Esophagus squamous epithelium (tissue), 5 donors: ENCODE measurements at regions not wholly inside any gene's neighbourhood (a gene's known extent, or its start where the extent isn't known, plus 50 kb on each side); places are given as distances from the start of the nearest gene placed in this dataset.

Source experiments
- DNase-seq: peaks from one replicate; lab custom pipeline; 2025; lab: John Stamatoyannopoulos, UW
- H3K27ac ChIP-seq, 4 donors: fragments of 200-600 bp; sonication (generic); one replicate each; pipeline ENCODE4 v1.5.1; 2016 to 2019; ENCODE audit warnings: mild to moderate bottlenecking in 1 of 4
- H3K27me3 ChIP-seq, 4 donors: fragments of 200-600 bp; sonication (generic); 1 replicate in 3 of 4; 2 replicates in 1 of 4; pipeline versions ENCODE4 v1.5.1 to v1.6.0; 2017 to 2021; ENCODE audit warnings: antibody characterized with exemption in 1 of 4
- H3K36me3 ChIP-seq, 3 donors: fragments of 200-600 bp; sonication (generic); one replicate each; pipeline ENCODE4 v1.5.1; 2016 to 2019
- H3K4me1 ChIP-seq, 3 donors: fragments of 200-600 bp; sonication (generic); one replicate each; pipeline ENCODE4 v1.5.1; 2017 to 2019
- H3K4me3 ChIP-seq, 4 donors: fragments of 200-600 bp; sonication (generic); 1 replicate in 3 of 4; 2 replicates in 1 of 4; pipeline ENCODE4 v1.5.1; 2016 to 2019; ENCODE audit warnings: mild to moderate bottlenecking in 2 of 4, moderate library complexity in 1 of 4
- H3K9me3 ChIP-seq, 3 donors: fragments of 200-600 bp; sonication (generic); one replicate each; pipeline ENCODE4 v1.5.1; 2016 to 2019
- POLR2A ChIP-seq, 4 donors: fragments of 450-650 bp; IDR thresholded peaks; one replicate each; pipeline ENCODE4 v1.6.1; 2017; ENCODE audit warnings: antibody characterized with exemption in 4 of 4, mild to moderate bottlenecking in 4 of 4, moderate library complexity in 3 of 4
- WGBS, 2 donors: methylation state at CpG; one replicate each; pipeline ENCODE4 v1.1.5; 2018; 5-methylcytosine and 5-hydroxymethylcytosine counted together
- intact Hi-C: fragments of 100-400 bp; cut with DNase I; formaldehyde crosslinking; loops from one replicate; pipeline ENCODE4 v1.15.0; 2022
- TF ChIP-seq, protein P1 (sequence below), 6 experiments: fragments of 450-650 bp in 4 of 6; fragments of 200-600 bp in 2 of 6; sonication (generic) in 2 of 6; IDR thresholded peaks; one replicate each; pipeline ENCODE4 v1.5.1; 2016 to 2019; ENCODE audit warnings: antibody characterized with exemption in 6 of 6, mild to moderate bottlenecking in 4 of 6, moderate library complexity in 4 of 6
- donor health status: DM: yes; HTN: yes; CAD: no.

DNA sequence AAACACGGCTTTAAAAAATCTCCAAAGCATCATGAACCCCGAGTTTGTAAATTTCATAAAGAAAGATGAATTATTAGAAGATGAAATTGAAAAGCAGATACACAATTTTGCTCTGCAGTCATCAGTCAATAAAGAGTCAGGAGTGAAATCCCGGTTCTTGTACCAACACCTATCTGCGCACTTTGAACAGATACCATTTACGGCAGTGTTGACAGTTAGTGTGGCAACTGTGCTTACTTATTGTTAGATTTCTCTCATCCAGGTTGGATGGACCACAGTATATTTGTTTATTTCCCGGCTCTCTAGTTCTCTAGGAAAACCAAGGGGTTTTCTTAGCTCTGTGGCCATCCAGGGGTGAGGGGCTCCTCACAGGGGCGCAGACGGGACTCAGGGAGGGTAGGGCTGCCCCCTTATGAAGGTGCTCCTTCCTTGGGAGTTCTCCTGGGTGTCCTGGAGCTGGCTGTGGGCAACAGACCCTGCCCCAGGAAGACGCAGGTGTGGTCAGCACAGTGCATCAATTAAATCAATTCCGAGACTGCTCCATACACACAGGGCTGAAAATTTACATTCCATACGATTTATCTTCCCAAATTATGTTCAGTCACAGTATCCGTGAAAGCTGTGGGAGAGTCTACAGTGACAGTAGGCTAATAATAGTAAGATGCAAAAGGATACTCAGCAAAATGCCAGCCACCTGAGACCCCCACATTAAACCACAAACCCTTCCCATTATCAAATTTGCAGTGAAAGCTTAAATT is 107.0 kb upstream of the C1QTNF9B start:
- no peak for TF ChIP-seq POLR2A (IDR thresholded peaks at IDR 0.05)
- TF ChIP-seq, protein P1, sequence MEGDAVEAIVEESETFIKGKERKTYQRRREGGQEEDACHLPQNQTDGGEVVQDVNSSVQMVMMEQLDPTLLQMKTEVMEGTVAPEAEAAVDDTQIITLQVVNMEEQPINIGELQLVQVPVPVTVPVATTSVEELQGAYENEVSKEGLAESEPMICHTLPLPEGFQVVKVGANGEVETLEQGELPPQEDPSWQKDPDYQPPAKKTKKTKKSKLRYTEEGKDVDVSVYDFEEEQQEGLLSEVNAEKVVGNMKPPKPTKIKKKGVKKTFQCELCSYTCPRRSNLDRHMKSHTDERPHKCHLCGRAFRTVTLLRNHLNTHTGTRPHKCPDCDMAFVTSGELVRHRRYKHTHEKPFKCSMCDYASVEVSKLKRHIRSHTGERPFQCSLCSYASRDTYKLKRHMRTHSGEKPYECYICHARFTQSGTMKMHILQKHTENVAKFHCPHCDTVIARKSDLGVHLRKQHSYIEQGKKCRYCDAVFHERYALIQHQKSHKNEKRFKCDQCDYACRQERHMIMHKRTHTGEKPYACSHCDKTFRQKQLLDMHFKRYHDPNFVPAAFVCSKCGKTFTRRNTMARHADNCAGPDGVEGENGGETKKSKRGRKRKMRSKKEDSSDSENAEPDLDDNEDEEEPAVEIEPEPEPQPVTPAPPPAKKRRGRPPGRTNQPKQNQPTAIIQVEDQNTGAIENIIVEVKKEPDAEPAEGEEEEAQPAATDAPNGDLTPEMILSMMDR (IDR thresholded peaks at IDR 0.05), result no peak
- Histone ChIP-seq H3K4me1 (no peaks in the 10 kb centered on the region), H3K36me3 (no peaks in the 10 kb centered on the region), H3K4me3 (no peak overlapping the region), H3K27ac (no peak overlapping the region), H3K9me3 (no peaks in the 10 kb centered on the region), H3K27me3 (no peaks in the 10 kb centered on the region)
- intact Hi-C loops, result no loop called here
- WGBS, 2 donors, result 81 to 89% methylated on average over 9 to 11 of the region's 12 CpGs
- DNase-seq, result no peak

- 65 to 76% methylated on average over 3 of the region's 3 CpGs for WGBS, 2 donors
- Histone ChIP-seq H3K4me1 (no peaks in the 10 kb centered on the region), H3K36me3 (no peaks in the 10 kb centered on the region), H3K4me3 (no peak overlapping the region), H3K27me3 (no peaks in the 10 kb centered on the region), H3K27ac (no peak overlapping the region), H3K9me3 (no peaks in the 10 kb centered on the region)
- intact Hi-C loops, result no loop called here
- DNase-seq, result no peak
- TF ChIP-seq POLR2A (IDR thresholded peaks at IDR 0.05), result no peak
- TF ChIP-seq, protein P1 (IDR thresholded peaks at IDR 0.05), result no peak
Measured at GRCh38 chr13:24004971-24005370, 107.7 kb upstream of the C1QTNF9B start.

- TF ChIP-seq POLR2A (IDR thresholded peaks at IDR 0.05), result no peak
- TF ChIP-seq, protein P1 (IDR thresholded peaks at IDR 0.05), result no peak
- 51 to 54% methylated on average over 4 of the region's 4 CpGs for WGBS, 2 donors
Measured at GRCh38 chr13:24005755-24006281, 108.5 kb upstream of the C1QTNF9B start.

GRCh38 chr13:24006520-24007248 is 109.4 kb upstream of the C1QTNF9B start:
- intact Hi-C loops, result no loop called here
- H3K27ac ChIP-seq, result no peak overlapping the region
- no peaks in the 10 kb centered on the region for H3K4me1 ChIP-seq
- no peaks in the 10 kb centered on the region for H3K36me3 ChIP-seq
- TF ChIP-seq, protein P1 (IDR thresholded peaks at IDR 0.05), result no peak
- no peak for TF ChIP-seq POLR2A (IDR thresholded peaks at IDR 0.05)
- H3K27me3 ChIP-seq, result no peaks in the 10 kb centered on the region
- DNase-seq, result no peak
- H3K9me3 ChIP-seq, result no peaks in the 10 kb centered on the region
- no peak overlapping the region for H3K4me3 ChIP-seq
- whole genome bisulfite sequencing, 2 donors, result 83 to 88% methylated on average over 13 to 16 of the region's 17 CpGs

More at GRCh38 chr13:24005755-24006281, 108.5 kb upstream of the C1QTNF9B start:
- H3K4me1 ChIP-seq, result no peaks in the 10 kb centered on the region
- no peaks in the 10 kb centered on the region for H3K36me3 ChIP-seq
- no peak overlapping the region for H3K4me3 ChIP-seq
- H3K27me3 ChIP-seq, result no peaks in the 10 kb centered on the region
- no peak overlapping the region for H3K27ac ChIP-seq
- no peaks in the 10 kb centered on the region for H3K9me3 ChIP-seq
- intact Hi-C loops, result no loop called here
- no peak for DNase-seq
